MV-4-11 (cell line): ENCODE measurements at regions not wholly inside any gene's neighbourhood (a gene's known extent, or its start where the extent isn't known, plus 50 kb on each side); places are given as distances from the start of the nearest gene placed in this dataset.
"Not testable (repeated sequence)": the region's sequence is repeated elsewhere in the genome, so short reads cannot be mapped to it uniquely, and the experiment has no call there.

Experiments
- DNase-seq: peaks from one replicate; lab custom pipeline; 2025; lab: John Stamatoyannopoulos, UW

- DNase-seq: no peak
Observed at GRCh38 chr2:47728551-47728950, 54.4 kb upstream of the MSH6 start.

GRCh38 chr2:47727956-47728355, 55.0 kb upstream of the MSH6 start:
- DNase-seq: no peak

- DNase-seq: not testable (repeated sequence)
Observed at GRCh38 chr2:47726978-47727377, 56.0 kb upstream of the MSH6 start.

- DNase-seq: peak; percentile 63
Observed at GRCh38 chr2:47725808-47726207, 57.1 kb upstream of the MSH6 start.

GRCh38 chr2:47724221-47724981, 58.5 kb upstream of the MSH6 start:
- DNase-seq: peak; percentile 80

- peak; percentile 35 for DNase-seq
Observed at GRCh38 chr2:47721296-47721695, 61.6 kb upstream of the MSH6 start.

- DNase-seq: peak; percentile 61
Observed at GRCh38 chr2:47720559-47720958, 62.4 kb upstream of the MSH6 start.

GRCh38 chr2:47720036-47720435, 62.9 kb upstream of the MSH6 start:
- DNase-seq: peak; percentile 66

GRCh38 chr2:47719099-47719498, 63.8 kb upstream of the MSH6 start:
- no peak for DNase-seq

GRCh38 chr2:47716307-47716706, 66.6 kb upstream of the MSH6 start:
- DNase-seq: not testable (repeated sequence)

- DNase-seq: no peak
Observed at GRCh38 chr2:47715552-47715951, 67.4 kb upstream of the MSH6 start.

GRCh38 chr2:47708801-47709499, 74.0 kb upstream of the MSH6 start:
- DNase-seq: no peak

GRCh38 chr2:47704287-47704686, 78.7 kb upstream of the MSH6 start:
- no peak for DNase-seq

GRCh38 chr2:47699533-47700215, 83.3 kb upstream of the MSH6 start:
- no peak for DNase-seq

GRCh38 chr2:47698436-47698972, 84.4 kb upstream of the MSH6 start:
- not testable (repeated sequence) for DNase-seq

GRCh38 chr2:47697681-47698435, 85.1 kb upstream of the MSH6 start:
- not testable (repeated sequence) for DNase-seq

GRCh38 chr2:47697000-47697601, 85.8 kb upstream of the MSH6 start:
- DNase-seq: no peak

- no peak for DNase-seq
Observed at GRCh38 chr2:47696478-47696831, 86.5 kb upstream of the MSH6 start.

- no peak for DNase-seq
Observed at GRCh38 chr2:47695800-47696477, 87.0 kb upstream of the MSH6 start.

GRCh38 chr2:47694451-47694850, 88.5 kb upstream of the MSH6 start:
- DNase-seq: not testable (repeated sequence)
